Tibial artery (tissue), 4 donors: ENCODE measurements at regions not wholly inside any gene's neighbourhood (a gene's known extent, or its start where the extent isn't known, plus 50 kb on each side); places are given as distances from the start of the nearest gene placed in this dataset.

Experiments
- DNase-seq, 2 donors: peaks; one replicate each; pipeline ENCODE4 v3.0.0-alpha.2; 2019
- H3K27ac ChIP-seq, 2 donors: fragments of 200-600 bp; sonication (generic) in 1 of 2; 1 replicate in 1 of 2; 2 replicates in 1 of 2; pipeline ENCODE4 v1.5.1; 2018 to 2019; ENCODE audit warnings: mild to moderate bottlenecking in 1 of 2
- H3K27me3 ChIP-seq, 2 donors: fragments of 200-600 bp; sonication (generic) in 1 of 2; one replicate each; pipeline versions ENCODE4 v1.5.1 to v1.6.0; 2016 to 2019
- H3K36me3 ChIP-seq, 3 donors: fragments of 200-600 bp; sonication (generic) in 2 of 3; one replicate each; pipeline ENCODE4 v1.5.1; 2016 to 2019; ENCODE audit warnings: mild to moderate bottlenecking in 2 of 3
- H3K4me1 ChIP-seq, 4 donors: fragments of 200-600 bp; sonication (generic) in 2 of 4; 1 replicate in 3 of 4; 2 replicates in 1 of 4; pipeline ENCODE4 v1.5.1; 2016 to 2019
- H3K4me3 ChIP-seq, 2 donors: fragments of 200-600 bp; sonication (generic) in 1 of 2; 1 replicate in 1 of 2; 2 replicates in 1 of 2; pipeline ENCODE4 v1.5.1; 2018 to 2019; ENCODE audit warnings: mild to moderate bottlenecking in 2 of 2
- H3K9me3 ChIP-seq, 3 donors: fragments of 200-600 bp; sonication (generic) in 1 of 3; one replicate each; pipeline ENCODE4 v1.5.1; 2016 to 2019
- intact Hi-C: fragments of 100-400 bp; cut with DNase I; formaldehyde crosslinking; loops from one replicate; pipeline ENCODE4 v1.15.0; 2023; ENCODE audit warnings: low total_unique reads
- TF ChIP-seq, protein P1 (sequence below), 2 experiments: fragments of 200-600 bp in 1 of 2; fragments of 450-650 bp in 1 of 2; IDR thresholded peaks; one replicate each; pipeline ENCODE4 v1.5.1; 2017 to 2019; ENCODE audit warnings: antibody characterized with exemption in 2 of 2, mild to moderate bottlenecking in 1 of 2, moderate library complexity in 1 of 2

DNA sequence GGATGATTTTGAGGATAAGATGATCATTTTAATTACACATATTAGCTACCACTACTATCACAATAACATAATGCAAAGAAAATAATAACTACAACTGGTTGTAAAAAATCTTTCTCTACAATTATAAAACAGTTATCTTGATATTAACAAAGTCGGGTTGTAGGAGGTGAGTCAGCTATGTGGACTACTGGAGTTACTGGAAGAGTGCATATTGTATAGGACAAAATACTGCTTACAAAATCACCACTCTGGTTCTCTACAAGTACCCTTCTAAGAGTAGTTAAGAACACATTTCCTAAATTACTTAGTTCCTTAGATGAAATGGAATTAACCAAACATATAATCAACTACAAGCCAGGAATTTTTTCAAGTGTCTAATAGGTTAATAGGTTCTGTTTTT lies 74.1 kb downstream of the HYCC1 start:
- H3K4me3 ChIP-seq = no peak overlapping the region
- no peak overlapping the region for H3K27ac ChIP-seq
- intact Hi-C loops = no loop called here
- no peak for DNase-seq
- peaks cover 0 to 16% (median 3%) of the 10 kb centered on the region in 4 donors for H3K4me1 ChIP-seq
- H3K27me3 ChIP-seq = no peaks in the 10 kb centered on the region
- H3K36me3 ChIP-seq = peaks cover 0 to 11% (median 6%) of the 10 kb centered on the region in 3 donors
- H3K9me3 ChIP-seq = no peaks in the 10 kb centered on the region
- TF ChIP-seq, protein P1, sequence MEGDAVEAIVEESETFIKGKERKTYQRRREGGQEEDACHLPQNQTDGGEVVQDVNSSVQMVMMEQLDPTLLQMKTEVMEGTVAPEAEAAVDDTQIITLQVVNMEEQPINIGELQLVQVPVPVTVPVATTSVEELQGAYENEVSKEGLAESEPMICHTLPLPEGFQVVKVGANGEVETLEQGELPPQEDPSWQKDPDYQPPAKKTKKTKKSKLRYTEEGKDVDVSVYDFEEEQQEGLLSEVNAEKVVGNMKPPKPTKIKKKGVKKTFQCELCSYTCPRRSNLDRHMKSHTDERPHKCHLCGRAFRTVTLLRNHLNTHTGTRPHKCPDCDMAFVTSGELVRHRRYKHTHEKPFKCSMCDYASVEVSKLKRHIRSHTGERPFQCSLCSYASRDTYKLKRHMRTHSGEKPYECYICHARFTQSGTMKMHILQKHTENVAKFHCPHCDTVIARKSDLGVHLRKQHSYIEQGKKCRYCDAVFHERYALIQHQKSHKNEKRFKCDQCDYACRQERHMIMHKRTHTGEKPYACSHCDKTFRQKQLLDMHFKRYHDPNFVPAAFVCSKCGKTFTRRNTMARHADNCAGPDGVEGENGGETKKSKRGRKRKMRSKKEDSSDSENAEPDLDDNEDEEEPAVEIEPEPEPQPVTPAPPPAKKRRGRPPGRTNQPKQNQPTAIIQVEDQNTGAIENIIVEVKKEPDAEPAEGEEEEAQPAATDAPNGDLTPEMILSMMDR (IDR thresholded peaks at IDR 0.05) = no peak

DNA sequence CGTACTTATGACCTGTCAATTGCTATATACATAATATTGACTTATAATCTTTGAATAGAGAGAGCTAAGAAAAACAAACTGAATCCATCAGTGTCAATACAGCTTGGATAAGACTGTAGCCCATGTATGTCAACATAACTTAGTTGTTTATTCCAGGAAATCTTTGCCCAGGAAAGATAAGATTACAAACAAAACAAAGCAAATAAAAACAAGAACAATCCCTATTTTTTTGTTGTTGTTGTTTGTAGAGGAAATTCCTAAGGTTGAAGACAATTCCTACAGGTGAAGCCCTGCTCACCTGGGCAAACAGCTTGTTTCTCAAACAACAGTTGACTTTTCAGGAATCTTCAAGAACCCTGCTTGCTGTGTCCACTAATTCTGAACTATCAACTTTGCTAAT lies 76.0 kb downstream of the HYCC1 start:
- Histone ChIP-seq H3K27ac (no peak overlapping the region), H3K27me3 (no peaks in the 10 kb centered on the region), H3K4me3 (no peak overlapping the region), H3K9me3 (no peaks in the 10 kb centered on the region), H3K36me3 (peaks cover 0 to 7% (median 6%) of the 10 kb centered on the region in 3 donors), H3K4me1 (peaks cover 0 to 25% (median 10%) of the 10 kb centered on the region in 4 donors)
- TF ChIP-seq, protein P1 (IDR thresholded peaks at IDR 0.05) = no peak
- DNase-seq = no peak
- intact Hi-C loops = no loop called here

DNA sequence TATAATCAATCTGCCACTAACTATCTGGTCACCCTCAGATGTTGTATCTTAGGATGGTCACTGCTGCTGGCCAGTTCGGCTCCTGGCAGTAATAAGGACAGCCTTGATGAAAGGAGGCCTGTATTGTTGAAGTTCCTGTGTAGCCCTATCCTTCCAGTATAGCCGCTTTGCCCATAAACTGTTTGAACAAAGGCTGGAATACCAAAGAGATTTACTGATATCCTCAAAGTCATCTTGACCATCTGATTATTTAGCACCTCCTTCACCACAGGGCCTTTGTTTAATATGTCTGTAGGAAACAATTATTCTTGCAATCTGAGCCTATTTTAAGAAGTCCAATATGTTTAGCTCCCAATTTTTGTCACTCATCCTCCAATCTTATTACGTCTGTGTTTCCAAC lies 77.7 kb downstream of the HYCC1 start:
- Histone ChIP-seq H3K9me3 (no peaks in the 10 kb centered on the region), H3K36me3 (peaks cover 0 to 7% (median 6%) of the 10 kb centered on the region in 3 donors), H3K4me3 (no peak overlapping the region), H3K27ac (no peak overlapping the region), H3K4me1 (peaks cover 0 to 18% (median 10%) of the 10 kb centered on the region in 4 donors), H3K27me3 (no peaks in the 10 kb centered on the region)
- intact Hi-C loops = no loop called here
- TF ChIP-seq, protein P1 (IDR thresholded peaks at IDR 0.05) = no peak
- no peak for DNase-seq

DNA sequence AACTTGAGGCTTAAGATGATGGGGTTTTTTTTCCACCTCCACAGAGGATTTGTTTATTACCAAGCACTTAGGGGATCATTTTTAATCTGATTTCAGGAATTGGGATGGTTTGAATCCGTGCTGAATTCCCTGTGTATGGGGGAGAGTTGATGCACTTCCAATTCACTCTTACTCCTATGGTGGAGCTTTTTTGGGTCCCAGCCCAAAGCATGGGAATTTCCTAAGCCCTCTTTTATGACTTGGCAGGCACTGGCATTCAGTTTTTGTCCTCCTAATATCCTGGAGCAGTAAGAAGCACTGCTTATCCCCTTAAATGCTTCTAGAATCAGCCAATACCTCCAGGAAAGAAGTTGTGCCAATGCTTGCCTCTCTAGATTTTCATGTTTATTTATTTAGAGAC lies 78.7 kb downstream of the HYCC1 start:
- intact Hi-C loops = no loop called here
- TF ChIP-seq, protein P1 (IDR thresholded peaks at IDR 0.05) = no peak

DNA sequence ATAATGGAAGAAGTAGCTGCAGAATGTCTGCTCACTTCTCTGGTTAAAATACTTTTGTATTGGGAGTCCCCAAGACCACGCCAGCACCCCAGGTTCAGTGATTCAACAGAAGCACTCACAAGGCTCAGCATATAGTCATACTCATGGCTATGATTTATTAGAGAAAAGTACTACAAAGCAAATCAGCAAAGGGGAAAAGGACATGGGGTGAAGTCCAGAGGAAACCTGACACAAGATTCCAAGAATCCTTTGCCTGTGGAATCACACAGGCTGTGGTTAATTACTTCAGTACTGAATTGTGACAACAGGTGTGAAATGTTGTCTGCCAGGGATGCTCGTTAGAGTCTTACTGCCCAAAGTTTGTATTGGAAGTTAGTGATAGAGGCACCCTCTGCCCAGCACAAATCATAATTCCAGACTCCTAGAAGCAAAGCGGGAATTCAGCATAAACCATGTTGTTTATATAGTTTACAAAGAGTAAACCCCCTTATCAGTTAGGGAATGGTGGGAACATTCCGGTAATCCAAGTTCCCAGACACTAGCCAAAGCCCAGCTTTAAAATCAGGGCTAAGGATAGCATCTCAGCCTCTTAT lies 79.4 kb downstream of the HYCC1 start:
- H3K9me3 ChIP-seq = no peaks in the 10 kb centered on the region
- no peaks in the 10 kb centered on the region for H3K27me3 ChIP-seq
- peaks cover 0 to 18% (median 10%) of the 10 kb centered on the region in 4 donors for H3K4me1 ChIP-seq
- H3K4me3 ChIP-seq = no peak overlapping the region
- DNase-seq = no peak
- intact Hi-C loops = no loop called here
- H3K36me3 ChIP-seq = peaks cover 0 to 3% (median 0%) of the 10 kb centered on the region in 3 donors
- TF ChIP-seq, protein P1 (IDR thresholded peaks at IDR 0.05) = no peak
- peak overlapping the region; percentile 2 to 26 for H3K27ac ChIP-seq

More for the DNA sequence above, 78.7 kb downstream of the HYCC1 start:
- Histone ChIP-seq H3K27me3 (no peaks in the 10 kb centered on the region), H3K27ac (peak overlapping the region in 1 of 2 donors; percentile 26), H3K4me1 (peaks cover 0 to 18% (median 10%) of the 10 kb centered on the region in 4 donors), H3K36me3 (peaks cover 0 to 6% (median under 1%) of the 10 kb centered on the region in 3 donors), H3K9me3 (no peaks in the 10 kb centered on the region), H3K4me3 (no peak overlapping the region)
- no peak for DNase-seq
